NCI-H226 (cell line): ENCODE measurements at regions not wholly inside any gene's neighbourhood (a gene's known extent, or its start where the extent isn't known, plus 50 kb on each side); places are given as distances from the start of the nearest gene placed in this dataset.

ENCODE experiments used
- DNase-seq: peaks from one replicate; pipeline ENCODE4 v3.0.0-alpha.2; 2015

DNA sequence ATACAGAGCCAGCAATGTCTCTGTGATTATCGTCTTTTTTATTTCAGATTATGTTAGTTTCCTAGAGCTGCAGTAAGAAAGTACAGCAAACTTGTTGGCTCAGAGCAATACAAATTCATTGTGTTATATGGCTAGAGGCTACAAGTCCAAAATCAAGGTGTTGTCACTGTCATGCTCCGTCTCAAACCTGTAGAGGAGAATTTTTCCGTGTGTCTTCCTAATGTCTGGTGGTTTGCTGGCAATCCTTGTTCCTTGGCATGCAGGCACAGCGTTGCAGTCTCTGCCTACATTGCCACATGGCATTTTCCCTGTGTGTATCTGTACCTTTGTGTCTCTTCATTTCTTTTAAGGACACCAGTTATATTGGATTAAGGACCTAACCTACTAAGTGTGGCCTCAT is 244.4 kb downstream of the LRRIQ3 start:
- no peak for DNase-seq

DNA sequence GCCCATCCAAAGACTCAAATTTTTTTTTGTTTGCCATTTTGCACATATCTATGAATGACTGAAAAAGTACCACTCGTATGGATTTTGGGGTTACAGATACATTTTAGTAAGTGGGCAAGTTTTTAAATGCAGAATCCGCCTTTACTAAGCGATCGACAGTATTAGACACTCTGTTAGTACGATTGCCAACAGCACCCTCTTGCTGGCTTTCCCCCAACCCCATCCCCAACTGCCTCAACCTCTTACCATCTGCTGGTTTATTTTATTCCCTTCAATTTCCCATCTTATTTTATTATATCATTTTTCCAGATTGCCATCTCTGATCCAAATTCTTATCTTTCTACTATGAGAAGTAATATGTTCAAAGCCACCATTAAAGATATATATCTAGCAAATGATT is 244.8 kb downstream of the LRRIQ3 start:
- DNase-seq, result no peak

DNA sequence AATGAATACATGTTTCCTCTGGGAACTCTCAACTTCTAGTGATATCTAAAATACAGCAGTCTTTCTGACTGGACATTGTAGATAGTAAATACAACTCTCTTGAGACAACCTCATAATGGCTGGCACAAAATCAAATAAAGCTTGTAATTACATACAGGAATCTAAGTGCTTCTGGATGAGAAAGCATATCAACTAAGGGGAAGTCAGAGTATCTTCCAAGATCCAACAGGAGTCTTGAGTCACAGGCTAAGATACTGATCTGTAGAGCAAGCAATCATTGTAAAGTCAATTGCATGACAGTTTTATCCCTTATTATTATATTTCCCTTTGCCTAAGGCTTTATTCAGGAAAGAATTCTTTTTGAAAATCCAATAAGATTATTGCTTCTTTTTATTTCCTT is 249.9 kb downstream of the LRRIQ3 start:
- DNase-seq, result no peak

DNA sequence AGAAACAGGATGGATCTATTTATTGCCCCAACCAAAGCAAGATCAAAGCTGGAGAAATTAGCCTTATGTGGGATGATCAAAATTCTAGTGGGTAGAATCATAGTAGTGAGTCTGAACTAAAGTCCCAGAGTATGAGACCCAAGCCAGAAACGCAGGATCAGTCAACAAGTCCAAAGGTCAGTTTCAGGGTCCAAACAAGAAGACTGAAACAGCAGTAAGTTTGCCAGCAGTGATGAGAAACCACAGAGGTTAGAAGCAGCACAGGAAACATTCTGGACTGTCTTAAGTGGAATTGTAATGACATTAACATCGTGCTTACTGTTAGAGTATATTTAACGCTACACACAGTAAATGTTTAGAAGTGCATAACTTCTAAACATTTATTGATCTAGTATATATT is 251.0 kb downstream of the LRRIQ3 start:
- no peak for DNase-seq

DNA sequence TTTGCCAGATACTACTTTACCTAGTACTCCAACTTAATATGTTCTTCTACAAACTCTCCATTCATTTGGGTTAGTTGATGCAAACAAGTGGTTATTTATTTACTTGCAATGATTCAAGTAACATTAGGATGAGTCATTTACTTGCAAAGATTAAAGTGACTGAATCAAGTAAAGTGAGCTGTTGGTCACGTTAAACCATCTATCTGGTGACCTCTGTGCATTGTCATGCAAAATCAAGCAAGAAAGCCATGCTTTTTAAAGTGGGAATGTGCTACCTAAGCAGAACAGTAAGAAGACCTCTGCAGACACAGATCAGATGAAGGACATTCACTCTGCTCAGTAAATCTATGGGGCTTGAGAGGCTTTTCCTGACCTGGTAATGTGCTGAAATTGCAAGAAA is 254.7 kb downstream of the LRRIQ3 start:
- no peak for DNase-seq

DNA sequence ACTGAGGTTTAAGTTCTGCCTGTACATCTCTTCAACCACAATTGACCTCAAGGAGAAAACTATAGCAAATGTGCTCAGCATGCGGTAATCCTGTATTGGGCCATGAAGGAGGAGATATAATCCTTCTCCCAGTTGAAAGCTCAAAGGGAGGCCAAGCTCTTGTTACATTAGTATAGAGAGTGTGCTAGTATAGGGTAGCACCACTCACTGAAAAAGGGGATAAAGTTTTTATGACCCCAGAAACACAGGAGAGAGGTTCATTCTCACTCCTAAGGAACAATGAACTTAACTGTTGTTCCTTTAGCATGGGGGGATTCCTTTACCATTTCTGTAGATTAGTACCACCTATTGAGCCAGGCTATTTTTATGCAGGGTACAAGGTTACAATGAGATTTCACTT is 267.7 kb downstream of the LRRIQ3 start:
- DNase-seq, result no peak

DNA sequence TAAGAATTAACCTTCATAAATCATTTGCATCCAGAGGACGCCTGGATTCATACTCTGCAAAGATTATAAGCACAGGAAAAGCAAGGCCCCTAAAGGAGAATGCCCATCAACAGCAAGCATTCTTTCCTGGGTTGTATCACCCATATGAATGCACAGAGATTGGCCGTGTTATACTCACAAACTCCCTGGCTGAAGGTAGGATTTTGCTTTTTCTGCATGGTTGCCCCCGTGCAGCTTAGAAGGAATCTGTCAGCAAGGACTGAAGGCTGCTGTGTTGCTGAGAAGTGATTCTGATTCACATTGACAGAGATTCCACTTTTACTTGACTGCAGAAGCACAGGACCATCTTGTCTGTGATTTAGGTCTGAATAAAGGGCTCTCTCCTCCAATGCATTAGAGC is 283.0 kb downstream of the LRRIQ3 start:
- no peak for DNase-seq

DNA sequence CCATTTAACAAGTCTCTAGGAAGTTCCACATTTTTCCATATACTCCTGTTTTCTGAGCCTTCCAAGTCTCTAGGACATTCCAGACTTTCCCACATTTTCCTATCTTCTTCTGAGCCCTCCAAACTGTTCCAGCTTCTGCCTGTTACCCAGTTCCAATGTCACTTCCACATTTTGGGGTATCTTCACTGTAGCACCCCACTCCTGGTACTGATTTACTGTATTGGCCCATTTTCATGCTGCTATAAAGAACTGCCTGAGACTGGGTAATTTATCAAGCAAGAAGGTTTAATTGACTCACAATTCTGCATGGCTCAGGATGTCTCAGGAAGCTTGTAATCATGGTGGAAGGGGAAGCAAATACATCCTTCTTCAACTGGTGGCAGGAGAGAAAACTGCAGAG is 285.0 kb downstream of the LRRIQ3 start:
- DNase-seq, result no peak

DNA sequence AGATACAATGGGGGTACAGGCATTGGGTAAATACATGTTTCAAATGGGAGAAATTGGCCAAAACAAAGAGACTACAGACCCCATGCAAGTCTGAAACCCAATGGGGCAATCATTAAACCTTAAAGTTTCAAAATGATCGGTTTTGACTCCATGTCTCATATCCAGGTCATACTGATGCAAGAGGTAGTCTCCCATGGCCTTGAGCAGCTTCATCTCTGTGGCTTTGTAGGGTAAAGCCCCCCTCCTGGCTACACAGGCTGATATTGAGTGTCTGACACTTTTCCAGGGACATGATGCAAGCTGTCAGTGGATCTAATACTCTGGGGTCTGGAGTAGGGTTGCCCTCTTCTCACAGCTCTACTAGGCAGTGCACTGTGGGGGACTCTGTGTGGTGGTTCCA is 286.1 kb downstream of the LRRIQ3 start:
- no peak for DNase-seq

DNA sequence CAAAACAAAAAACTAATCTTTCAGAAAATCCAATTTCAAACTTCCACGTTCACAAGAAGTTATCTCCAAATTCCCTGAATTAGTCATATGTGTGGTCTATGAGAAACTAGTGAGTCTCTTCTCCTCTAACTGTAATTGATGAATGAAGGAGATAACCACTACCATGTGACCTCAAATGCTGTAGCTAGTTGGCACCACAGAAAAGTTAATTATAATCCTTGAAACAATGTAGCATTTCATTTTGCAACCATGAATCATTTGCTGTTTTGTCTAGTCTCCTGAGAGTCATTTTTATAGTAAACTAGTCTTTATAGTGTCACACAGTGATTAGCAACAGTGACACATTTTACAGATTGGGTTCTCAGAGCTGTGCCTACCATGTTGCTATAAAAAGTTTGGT is 287.5 kb downstream of the LRRIQ3 start:
- DNase-seq, result no peak

DNA sequence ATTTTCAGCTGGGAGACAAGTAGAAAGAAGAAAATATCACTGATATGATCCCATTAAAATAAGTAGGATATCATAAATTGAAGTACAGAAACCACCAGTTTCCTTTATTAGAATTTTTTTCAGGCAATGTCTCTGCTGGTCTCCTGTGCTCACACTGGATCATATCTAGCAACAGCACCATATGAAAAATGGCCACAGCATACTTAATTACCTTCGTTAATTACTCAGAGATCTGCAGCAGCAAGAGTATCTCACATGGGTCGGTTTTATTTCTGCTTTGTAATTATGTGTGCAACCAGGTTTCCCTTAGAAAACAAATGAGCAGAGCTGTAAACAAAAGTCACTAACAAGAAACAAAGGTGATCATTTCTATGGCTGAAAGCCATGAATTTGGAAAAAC is 287.9 kb downstream of the LRRIQ3 start:
- no peak for DNase-seq

DNA sequence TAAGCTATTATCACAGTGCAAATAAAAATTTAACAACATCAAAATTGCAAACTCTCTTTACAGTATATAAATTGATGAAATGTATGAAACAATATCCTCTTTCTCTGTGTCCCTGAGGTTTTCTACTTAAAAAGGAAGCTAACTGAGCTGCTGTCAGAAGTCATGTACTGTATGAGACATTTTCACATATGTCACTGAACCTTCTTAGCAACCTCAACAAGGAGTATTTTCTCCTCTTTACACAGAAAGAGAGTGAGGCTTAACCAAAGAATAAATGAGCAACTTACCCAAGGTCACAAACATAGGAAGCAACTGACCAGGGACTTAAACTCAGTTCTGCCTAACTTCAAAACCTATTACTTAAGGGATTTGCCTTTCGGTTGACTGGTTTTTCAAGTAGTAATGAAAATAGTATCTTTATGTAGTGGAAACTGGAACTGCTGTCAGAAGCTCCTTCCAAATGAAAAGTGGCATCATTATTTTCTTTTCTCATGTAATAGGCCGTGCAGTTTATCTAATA is 288.9 kb downstream of the LRRIQ3 start:
- DNase-seq, result no peak

DNA sequence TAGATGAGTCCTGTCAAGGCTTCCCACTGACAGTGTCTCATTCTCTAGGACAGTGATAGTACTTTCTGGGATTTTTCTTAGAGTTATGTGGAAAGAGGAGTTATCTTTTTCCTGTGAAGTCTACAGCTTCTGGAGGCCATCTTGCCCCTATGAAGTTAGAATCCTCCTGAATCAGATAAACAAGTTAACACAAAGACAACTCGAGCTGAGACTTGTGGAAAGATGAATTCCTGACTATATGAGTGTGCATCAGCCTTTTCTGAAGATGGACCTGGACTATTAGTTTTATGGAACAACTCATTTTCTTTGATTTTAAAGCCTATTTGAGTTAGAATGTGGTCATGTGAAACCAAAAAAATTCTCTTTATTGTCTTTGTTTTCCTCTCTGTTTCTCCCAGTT is 290.9 kb downstream of the LRRIQ3 start:
- no peak for DNase-seq

DNA sequence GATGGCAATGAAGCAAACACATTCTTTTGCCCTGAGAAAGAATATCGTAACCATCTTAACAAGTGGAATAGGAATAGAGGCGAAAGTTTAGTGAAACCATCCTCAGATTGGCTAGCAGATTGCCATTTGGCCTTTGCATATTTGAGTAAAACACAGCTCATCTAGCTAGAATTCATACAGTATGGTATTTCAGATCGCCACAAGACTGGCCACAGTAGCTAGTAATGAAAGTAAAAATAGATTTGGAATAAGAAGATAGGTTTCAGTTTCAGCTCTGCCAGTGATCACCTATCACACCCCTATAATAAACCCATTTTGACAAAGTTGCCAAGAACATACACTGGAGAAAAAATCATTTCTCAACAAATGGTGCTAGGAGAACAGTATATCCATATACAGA is 294.9 kb downstream of the LRRIQ3 start:
- no peak for DNase-seq

DNA sequence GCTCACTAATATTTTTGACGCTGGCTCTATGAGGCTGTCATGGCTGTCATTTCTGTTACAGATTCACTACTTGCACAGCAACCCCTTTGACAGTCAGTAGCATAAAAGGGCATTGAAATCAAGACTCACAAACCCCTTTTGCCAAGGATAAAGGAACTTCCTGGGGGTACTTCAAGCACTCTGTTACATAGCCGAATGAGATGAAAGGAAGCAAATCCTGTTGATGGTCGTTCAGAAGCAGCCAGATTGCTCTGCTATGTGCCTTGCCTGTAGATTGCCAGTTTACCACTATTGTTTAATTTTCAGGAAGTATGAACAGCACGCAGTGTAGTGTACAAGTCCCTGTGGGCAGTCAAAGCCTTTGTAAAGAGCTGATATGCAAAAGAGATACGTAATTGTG is 296.2 kb downstream of the LRRIQ3 start:
- no peak for DNase-seq

DNA sequence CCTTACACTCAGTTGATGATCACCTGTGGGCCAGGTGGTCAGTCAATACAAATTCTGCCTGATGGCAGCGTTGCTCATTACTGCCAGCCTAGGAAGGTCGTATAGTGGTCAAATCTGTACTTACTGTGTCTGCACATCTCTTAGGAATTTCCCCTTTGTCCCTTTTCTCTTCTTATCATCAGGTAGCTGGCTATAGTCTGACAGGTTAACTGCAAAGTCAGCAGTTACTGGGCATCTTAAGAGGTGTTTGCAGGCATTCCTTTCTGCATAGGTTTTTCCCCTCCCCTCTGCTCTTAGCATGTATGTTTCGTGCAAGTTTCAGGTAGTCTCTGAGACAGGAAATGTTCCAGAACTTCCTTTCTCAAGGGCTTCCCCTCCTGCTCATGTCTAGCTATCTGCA is 298.7 kb downstream of the LRRIQ3 start:
- DNase-seq, result no peak

DNA sequence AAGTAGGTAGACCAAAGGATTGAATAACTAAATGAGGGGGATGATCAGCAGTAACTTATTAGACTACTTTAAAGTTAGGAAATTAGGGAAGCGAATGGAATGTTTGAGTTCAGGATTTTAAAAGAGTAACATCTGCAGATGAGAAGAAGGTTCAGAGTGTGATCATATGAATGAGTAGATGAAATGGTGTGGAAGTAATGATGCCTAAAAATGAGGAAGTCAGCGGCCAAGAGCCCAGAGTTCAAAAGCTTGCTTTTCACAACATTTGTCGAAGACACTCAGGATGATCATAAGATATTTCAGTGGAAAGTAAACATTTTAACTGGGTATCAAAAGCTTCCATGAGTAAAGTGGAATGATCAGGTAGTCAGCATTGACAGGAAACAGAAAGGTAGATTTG is 299.4 kb downstream of the LRRIQ3 start:
- no peak for DNase-seq

DNA sequence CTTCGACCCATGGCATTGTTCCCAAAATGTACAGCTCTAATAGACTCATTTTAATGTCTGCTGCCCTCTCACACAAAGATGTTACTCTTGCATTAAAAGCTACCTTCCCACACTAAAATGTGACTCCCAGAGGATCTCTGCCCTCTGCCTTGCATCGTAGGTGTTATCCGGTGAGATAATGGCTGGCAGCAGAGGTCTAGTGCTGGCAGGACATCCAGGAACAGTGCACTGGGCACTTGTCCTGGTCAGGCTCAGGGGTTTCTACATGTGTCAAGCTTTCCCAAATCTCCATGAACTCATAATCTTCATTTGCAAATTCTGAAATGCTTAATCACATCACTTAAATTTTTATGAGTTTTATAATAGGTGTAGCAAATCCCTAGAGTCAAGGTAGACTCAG is 310.6 kb downstream of the LRRIQ3 start:
- no peak for DNase-seq

DNA sequence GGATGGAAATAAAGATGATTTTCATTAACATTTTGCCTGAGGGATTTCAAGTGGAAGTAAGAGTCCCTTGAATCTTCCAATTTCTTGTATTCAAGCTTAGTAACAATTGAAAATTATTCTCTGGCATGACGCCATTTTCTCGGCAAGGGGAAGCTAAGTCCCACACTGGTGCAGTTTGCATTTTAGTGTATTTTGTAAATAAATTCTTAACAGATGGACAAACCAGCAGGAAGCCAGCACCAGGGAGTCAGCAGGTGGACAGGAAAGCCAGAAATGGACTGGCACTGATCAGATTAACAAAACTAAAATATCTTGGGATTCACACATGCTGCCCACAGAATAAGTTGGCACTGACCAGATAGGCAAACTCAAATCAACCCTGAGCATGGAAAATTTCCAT is 311.3 kb downstream of the LRRIQ3 start:
- DNase-seq, result no peak

DNA sequence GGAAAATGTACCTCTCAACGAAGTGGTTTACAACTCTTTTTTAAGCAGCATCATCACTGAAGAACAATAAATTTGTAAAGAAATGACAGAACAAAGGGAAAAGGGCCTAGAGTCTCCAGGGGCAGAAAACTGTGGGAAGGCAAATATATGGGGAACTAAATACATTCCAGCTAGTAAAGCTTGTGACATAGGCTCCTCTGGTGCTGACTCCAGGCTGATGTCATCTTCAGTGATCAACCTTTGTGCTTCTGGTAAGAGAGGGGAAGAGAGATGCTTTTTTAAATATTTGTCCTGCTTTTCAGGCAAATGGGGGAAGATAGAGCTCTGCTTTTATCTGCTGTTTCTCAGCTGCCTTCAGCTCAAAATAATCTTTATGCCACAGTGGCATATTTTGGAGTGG is 323.2 kb downstream of the LRRIQ3 start:
- no peak for DNase-seq

DNA sequence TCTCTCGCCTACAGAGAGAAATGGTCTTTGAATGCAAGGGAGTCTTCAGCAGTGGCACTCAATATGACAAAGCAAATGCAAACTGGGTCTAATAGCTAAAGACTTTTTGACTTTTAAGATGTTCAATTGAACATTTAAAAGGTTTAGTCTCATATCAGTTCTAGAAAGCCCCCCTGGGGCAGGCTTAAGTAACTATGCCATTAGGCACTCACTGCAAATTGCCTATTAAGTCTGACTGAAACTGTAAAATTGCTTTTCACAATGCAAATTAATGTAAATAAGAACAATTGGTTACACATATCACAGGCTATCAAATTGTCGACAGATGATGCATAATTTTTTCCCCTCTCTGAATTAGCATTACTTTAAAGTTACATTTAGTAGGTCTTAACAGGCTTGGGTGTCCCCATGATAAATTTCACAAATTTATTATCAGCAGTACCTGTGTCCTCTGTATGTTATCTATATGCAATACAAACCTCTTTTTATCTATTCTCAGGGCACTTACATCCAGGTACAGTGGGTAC is 329.1 kb downstream of the LRRIQ3 start:
- no peak for DNase-seq

DNA sequence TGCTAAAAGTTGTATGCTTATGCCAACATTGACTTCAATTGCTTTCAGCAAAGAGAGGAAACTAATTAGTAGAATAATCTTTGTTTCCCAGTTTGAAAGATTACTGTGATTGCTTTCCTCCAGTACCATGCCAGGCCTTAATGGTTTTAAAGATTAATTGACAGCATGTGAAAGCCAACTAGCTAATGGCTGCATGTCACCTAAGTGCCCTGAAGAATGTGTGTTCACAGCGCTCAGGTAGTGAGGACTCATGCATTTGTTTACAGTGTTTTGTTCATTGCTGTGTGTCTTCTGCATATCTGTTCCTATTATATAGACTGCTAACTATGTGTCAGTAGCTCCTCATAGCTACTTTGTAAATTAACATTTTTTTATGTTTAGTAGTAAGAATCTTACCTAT is 335.6 kb downstream of the LRRIQ3 start:
- no peak for DNase-seq

DNA sequence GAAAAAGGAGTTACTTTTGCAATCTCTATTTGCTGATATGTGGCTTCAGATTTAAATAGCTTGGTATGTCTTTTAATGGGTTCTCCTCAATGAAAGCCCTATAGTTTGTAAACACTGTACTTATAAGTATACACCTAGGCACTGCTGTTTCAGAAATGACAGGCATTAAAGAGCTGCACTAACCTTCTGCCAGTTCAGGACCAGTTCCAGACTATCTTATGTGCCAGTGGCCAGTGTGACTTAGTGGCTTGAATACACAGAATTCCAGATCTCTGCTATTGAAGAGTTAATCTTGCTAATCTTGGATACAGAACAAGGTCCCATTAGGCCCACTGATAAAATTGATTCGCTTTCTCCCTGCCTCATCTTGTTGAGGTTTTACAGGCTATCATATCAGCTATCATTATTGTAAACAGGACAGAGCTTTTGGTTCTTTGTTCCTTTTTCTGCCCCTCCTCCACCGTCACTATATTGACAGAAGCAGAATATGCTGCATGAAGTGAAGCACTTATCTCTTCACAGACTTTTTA is 337.5 kb downstream of the LRRIQ3 start:
- no peak for DNase-seq

DNA sequence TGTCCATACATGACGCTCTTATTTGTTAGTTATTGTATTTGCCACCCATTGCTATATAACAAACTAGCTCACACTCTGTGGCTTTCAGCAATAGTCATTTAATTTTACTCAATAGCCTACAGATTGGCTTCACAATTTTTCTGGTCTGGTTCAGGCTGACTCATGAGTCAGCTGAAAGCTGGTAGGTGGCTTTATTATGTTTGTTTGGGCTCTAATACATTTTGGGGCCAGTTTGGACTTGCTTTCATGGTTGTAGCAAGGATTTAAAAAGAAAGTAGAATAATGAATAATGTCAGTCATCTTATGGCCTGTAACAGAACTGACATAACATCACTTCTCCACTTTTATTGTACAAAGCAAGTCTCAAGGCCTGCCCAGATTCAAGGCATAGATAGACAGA is 338.7 kb downstream of the LRRIQ3 start:
- DNase-seq, result no peak

DNA sequence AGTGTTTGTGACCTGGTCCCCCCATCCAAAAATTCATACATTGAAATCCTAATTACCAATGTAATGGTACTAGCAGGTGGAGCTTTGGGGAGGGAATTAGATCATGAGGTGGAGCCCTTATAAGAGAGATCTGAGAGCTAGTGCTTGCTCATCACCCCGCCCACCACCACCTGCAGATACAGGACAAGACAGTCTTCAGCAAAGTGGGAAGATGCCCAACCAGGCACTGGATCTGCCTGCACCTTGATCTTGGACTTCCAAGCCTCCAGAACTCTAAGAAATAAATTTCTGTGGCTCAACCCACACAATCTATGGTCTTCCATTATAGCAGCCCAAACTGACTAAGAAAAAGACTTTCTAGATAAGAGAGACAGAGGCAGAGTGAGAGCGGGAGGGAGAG is 343.4 kb downstream of the LRRIQ3 start:
- no peak for DNase-seq

DNA sequence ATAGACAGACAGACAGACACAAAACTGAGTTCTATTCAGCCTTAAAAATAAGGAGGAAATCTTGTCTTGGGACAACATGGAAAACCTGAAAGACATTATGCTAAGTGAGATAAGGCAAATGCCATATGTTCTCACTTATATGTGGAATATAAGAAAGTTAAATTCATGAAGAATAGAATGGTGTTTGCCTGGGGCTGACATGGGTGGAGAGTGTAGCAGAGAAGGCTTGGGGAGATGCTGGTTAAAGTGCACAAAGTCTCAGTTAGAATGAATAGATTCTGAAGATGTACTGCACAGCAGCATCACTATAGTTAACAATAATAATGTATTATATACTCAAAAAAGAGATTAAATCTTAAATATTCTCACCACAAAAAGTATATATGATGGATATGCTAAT is 355.5 kb downstream of the LRRIQ3 start:
- no peak for DNase-seq
